SK-N-MC (cell line): ENCODE measurements at regions not wholly inside any gene's neighbourhood (a gene's known extent, or its start where the extent isn't known, plus 50 kb on each side); places are given as distances from the start of the nearest gene placed in this dataset.

Experiments
- DNase-seq: peaks from one replicate; pipeline ENCODE4 v3.0.0-alpha.2; 2011; ENCODE audit warnings: low read depth, low spot score
- H3K27ac ChIP-seq: fragments of 200-600 bp; sonication (generic); 2 replicates; pipeline ENCODE4 v1.5.1; 2016; ENCODE audit warnings: mixed run types
- H3K36me3 ChIP-seq: fragments of 200-600 bp; sonication (generic); 2 replicates; pipeline ENCODE4 v1.6.1; 2017; ENCODE audit warnings: antibody characterized with exemption, low read length, mixed read lengths; ENCODE audit not compliant: insufficient read depth
- H3K4me3 ChIP-seq: fragments of 200-600 bp; sonication (generic); 2 replicates; pipeline ENCODE4 v1.5.1; 2016
- H3K9ac ChIP-seq: fragments of 200-600 bp; sonication (generic); 2 replicates; pipeline ENCODE4 v1.8.0; 2017; ENCODE audit warnings: mixed run types, mixed read lengths; ENCODE audit not compliant: insufficient read length
- H3K9me3 ChIP-seq: fragments of 200-600 bp; sonication (generic); 2 replicates; pipeline ENCODE4 v1.6.1; 2017; ENCODE audit warnings: low read depth, mild to moderate bottlenecking, antibody characterized with exemption, low read length, moderate library complexity, mixed read lengths
- EZH2 ChIP-seq: fragments of 200-600 bp; sonication (generic); IDR thresholded peaks from one replicate; pipeline ENCODE4 v1.6.1; 2017; ENCODE audit warnings: antibody characterized with exemption
- FOXP2 ChIP-seq: optimal IDR thresholded peaks from 2 replicates; pipeline ENCODE3; 2011; ENCODE audit warnings: mild to moderate bottlenecking, moderate library complexity; ENCODE audit not compliant: insufficient read depth; ENCODE audit errors: extremely low read length, control extremely low read depth
- POLR2AphosphoS5 ChIP-seq: IDR thresholded peaks from 2 replicates; pipeline ENCODE4 v1.6.1; 2012; ENCODE audit warnings: mild to moderate bottlenecking, low read depth, low read length, borderline replicate concordance

DNA sequence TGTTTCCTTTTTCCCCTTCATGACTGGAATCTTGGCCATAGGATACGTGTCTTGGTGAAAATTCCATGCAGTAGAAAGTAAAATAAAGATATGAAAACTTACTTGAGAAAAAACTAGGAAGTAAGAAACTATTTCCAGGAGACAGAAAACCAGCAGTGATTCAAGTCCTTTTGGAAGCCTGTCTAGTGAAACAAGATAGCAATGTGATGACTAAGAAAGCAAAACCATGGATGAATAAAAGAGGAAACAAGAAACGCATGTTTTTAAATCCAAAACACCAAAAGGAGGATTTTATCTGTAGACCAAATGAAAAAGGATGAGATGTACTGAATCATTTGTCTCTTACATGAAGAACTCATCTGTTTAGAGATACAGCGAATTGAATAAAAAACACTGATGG lies 1430.0 kb downstream of the ARAP2 start:
- Histone ChIP-seq H3K9me3 (no peaks in the 10 kb centered on the region), H3K4me3 (no peak overlapping the region), H3K9ac (no peak overlapping the region), H3K36me3 (no peaks in the 10 kb centered on the region), H3K27ac (no peak overlapping the region)
- TF ChIP-seq FOXP2 (no peak), POLR2AphosphoS5 (no peak), EZH2 (no peak)
- DNase-seq, result no peak

DNA sequence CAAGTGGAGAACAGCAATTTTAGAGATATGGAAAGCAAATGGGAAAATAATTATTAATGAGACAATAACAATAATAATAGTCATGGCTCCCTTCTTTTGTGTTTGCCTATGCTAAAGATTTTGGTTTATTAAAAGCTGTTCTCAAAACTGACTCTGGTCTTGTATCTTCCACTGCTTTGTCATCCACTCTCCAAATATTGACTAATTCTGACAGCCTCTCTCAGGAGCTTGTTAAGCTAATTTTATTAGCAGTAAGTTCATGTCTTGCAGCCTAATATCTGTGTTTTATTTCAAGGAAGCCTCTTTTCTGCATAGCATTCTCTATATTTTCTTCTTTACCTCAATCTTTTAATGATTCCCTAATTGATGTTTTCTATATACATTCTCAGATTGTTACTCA lies 1419.8 kb downstream of the ARAP2 start:
- no peak for DNase-seq
- Histone ChIP-seq H3K9me3 (no peaks in the 10 kb centered on the region), H3K36me3 (no peaks in the 10 kb centered on the region), H3K9ac (no peak overlapping the region), H3K4me3 (no peak overlapping the region), H3K27ac (no peak overlapping the region)
- TF ChIP-seq EZH2 (no peak), POLR2AphosphoS5 (no peak), FOXP2 (no peak)

DNA sequence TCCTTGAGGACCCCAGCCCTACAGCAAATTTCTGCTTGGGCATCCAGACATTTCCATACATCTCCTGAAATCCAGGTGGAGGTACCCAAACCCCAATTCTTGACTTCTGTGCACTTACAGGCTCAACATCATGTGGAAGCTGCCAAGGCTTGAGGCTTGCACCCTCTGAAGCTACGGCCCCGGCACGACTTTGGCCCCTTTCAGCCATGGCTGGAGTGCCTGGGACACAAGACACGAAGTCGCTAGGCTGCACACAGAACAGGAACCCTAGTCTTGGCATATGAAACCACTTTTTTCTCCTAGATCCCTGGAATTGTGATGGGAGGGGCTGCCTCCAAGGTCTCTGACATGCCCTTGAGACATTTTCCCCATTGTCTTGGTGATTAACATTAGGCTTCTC lies 1417.7 kb downstream of the ARAP2 start:
- TF ChIP-seq FOXP2 (no peak), POLR2AphosphoS5 (no peak)
- no peak overlapping the region for H3K9ac ChIP-seq
- no peaks in the 10 kb centered on the region for H3K36me3 ChIP-seq
- no peak overlapping the region for H3K4me3 ChIP-seq
- DNase-seq, result no peak
- no peaks in the 10 kb centered on the region for H3K9me3 ChIP-seq
- H3K27ac ChIP-seq, result no peak overlapping the region

DNA sequence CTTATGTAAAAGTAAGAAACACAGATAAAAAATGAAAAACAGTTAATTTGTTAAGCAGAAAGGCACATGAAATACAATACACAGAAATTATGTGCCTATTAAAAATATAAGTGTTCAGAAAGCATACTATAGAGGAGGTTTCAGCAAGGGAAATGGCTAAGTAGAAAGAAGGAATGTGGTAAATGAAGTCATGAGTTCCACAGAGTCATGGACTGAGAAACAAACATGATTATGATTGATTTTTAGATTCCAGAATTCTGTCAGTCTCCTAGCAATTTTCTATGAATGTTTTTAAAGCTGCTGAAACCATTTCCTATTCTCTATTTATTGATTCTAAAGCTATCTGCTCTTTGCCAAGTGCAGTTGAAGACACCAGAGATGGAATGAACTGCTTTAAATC lies 1398.4 kb downstream of the ARAP2 start:
- no peak overlapping the region for H3K27ac ChIP-seq
- no peak overlapping the region for H3K9ac ChIP-seq
- H3K36me3 ChIP-seq, result no peaks in the 10 kb centered on the region
- no peaks in the 10 kb centered on the region for H3K9me3 ChIP-seq
- TF ChIP-seq POLR2AphosphoS5 (no peak), EZH2 (no peak), FOXP2 (no peak)
- no peak for DNase-seq
- no peak overlapping the region for H3K4me3 ChIP-seq

DNA sequence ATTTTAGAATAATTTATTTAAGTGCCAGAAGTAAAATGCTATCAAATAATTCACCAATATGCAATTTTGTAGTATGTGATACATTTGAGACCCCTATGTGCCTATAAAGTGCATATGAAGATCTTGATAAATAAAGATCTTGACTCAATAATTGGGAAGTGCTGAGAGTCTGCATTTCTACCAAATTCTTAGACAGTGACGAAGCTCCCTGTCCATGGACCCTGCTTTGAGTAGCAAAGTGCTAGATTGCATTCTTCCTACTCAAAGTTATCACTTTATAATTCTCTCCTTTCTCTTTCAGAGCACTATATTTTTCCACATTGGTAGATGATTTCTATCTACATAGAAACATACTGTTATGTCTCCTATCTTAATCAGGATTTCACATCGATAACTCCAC lies 1393.9 kb downstream of the ARAP2 start:
- no peak for DNase-seq
- Histone ChIP-seq H3K27ac (no peak overlapping the region), H3K9me3 (no peaks in the 10 kb centered on the region), H3K4me3 (no peak overlapping the region), H3K9ac (no peak overlapping the region), H3K36me3 (no peaks in the 10 kb centered on the region)
- TF ChIP-seq FOXP2, result no peak
- no peak for TF ChIP-seq POLR2AphosphoS5
- TF ChIP-seq EZH2, result no peak

DNA sequence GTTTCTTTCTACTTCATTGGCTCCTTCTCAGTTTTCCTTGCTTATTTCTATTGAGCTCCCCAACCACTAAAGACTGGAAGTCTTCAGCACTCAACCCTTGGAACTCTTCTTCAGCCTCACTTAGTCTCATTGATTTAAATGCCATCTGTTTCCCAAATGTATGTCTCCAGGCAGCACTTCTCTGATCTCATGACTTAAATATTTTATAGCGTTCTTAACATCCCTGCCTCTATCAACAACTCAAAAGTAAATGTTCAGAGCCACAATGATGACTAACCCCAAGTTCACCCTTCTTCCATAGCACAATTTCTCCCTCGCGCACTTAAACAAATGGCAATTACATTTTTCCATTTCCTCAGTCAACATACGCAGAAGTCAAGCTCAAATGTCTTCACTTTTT lies 1393.3 kb downstream of the ARAP2 start:
- Histone ChIP-seq H3K9ac (no peak overlapping the region), H3K4me3 (no peak overlapping the region), H3K36me3 (no peaks in the 10 kb centered on the region), H3K9me3 (no peaks in the 10 kb centered on the region), H3K27ac (no peak overlapping the region)
- TF ChIP-seq FOXP2 (no peak), EZH2 (no peak)
- DNase-seq, result no peak

DNA sequence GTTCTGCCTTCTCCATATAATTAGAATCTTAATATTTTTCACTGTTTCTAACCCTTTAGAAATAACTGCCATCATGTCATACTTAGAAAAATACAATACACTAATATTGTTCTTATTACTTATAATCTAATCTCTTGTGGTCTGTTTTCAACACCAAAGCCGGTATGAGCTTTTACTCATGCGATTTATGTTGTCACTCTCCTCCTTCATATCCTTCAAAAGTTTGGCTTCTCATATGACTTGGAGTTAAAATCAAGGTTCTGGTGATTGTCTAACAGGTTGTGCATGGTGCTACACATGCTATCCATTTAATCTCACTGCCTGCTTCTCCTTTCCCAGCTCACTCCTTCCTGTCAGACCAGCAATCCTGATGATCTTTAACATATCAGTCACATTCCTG lies 1392.9 kb downstream of the ARAP2 start:
- no peak overlapping the region for H3K27ac ChIP-seq
- H3K9me3 ChIP-seq, result no peaks in the 10 kb centered on the region
- TF ChIP-seq POLR2AphosphoS5, result no peak
- TF ChIP-seq EZH2, result no peak
- no peak for TF ChIP-seq FOXP2
- H3K36me3 ChIP-seq, result no peaks in the 10 kb centered on the region
- no peak overlapping the region for H3K9ac ChIP-seq
- no peak for DNase-seq
- H3K4me3 ChIP-seq, result no peak overlapping the region

DNA sequence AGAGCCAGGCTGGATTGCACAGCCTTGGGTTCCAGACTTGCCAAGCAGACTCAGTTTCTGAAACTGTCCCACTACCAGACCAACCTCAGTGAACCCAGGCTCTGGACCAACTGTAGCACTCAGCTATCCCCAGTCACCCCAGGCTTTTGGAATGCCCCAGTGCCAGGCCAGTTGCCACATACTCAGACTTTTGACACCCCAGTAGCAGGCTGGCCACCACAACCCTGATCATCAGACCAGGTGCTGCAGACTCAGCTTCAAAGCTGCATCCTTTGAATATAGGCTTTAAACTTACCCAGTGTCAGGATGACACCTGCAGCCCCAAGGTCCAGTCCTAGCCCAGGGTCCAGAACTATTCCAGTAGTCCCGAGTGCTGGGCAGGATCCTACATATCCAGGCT lies 1389.9 kb downstream of the ARAP2 start:
- Histone ChIP-seq H3K9ac (no peak overlapping the region), H3K27ac (no peak overlapping the region), H3K9me3 (no peaks in the 10 kb centered on the region)

DNA sequence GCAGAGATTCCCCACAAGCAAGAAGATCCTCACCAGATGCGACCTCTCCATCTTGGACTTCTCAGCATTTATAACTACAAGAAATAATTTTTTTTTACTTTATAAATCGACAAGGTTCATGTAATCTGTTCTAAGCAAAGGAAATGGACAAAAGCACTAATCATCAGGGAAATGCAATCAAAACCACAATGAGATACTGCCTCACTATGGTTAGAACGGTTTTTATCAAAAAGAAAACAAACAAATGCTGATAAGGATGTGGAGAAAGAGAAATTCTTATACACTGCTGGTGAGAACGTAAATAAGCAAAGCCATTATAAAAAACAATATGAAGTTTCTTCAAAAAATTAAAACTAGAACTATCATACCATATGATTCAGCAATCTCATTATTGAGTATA lies 1382.6 kb downstream of the ARAP2 start:
- Histone ChIP-seq H3K9ac (no peak overlapping the region), H3K27ac (no peak overlapping the region), H3K9me3 (no peaks in the 10 kb centered on the region), H3K4me3 (no peak overlapping the region), H3K36me3 (no peaks in the 10 kb centered on the region)
- DNase-seq, result no peak
- no peak for TF ChIP-seq FOXP2
- TF ChIP-seq EZH2, result no peak
- TF ChIP-seq POLR2AphosphoS5, result no peak

More for the DNA sequence above, 1389.9 kb downstream of the ARAP2 start:
- Histone ChIP-seq H3K36me3 (no peaks in the 10 kb centered on the region), H3K4me3 (no peak overlapping the region)
- TF ChIP-seq POLR2AphosphoS5 (no peak), FOXP2 (no peak), EZH2 (no peak)
- no peak for DNase-seq

DNA sequence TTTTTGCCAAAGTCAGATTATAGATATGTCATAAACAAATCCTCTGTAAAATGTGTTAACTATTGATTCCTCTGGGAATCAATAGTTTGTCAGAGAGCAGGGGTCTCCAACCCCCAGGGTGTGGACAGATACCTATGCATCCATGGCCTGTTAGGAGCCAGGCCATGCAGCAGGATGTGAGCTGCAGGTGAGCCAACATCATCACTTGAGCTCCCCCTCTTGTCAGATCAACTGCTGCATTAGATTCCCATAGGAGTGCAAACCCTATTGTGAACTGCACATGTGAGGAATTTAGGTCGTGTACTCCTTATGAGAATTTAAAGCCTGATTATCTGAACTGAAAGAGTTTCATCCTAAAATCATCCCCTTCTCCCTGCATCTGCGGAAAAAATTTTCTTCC lies 1365.4 kb downstream of the ARAP2 start:
- Histone ChIP-seq H3K36me3 (no peaks in the 10 kb centered on the region), H3K9me3 (no peaks in the 10 kb centered on the region), H3K9ac (no peak overlapping the region), H3K4me3 (no peak overlapping the region), H3K27ac (no peak overlapping the region)
- no peak for TF ChIP-seq POLR2AphosphoS5
- TF ChIP-seq EZH2, result no peak
- no peak for TF ChIP-seq FOXP2
- DNase-seq, result no peak
